Mesendoderm (in vitro differentiated cells): ENCODE measurements at regions not wholly inside any gene's neighbourhood (a gene's known extent, or its start where the extent isn't known, plus 50 kb on each side); places are given as distances from the start of the nearest gene placed in this dataset.

Source experiments
- DNase-seq: peaks from one replicate; pipeline ENCODE4 v3.0.0; 2013
- H2AK5ac ChIP-seq: 2 replicates; pipeline ENCODE4 v1.6.1; 2013; ENCODE audit warnings: low read length, inconsistent platforms
- H2BK120ac ChIP-seq: 2 replicates; pipeline ENCODE4 v1.6.1; 2013; ENCODE audit warnings: low read depth, mild to moderate bottlenecking, low read length, moderate library complexity, mixed read lengths
- H2BK15ac ChIP-seq: replicated peaks from 2 replicates; pipeline ENCODE4 v1.6.1; 2013; ENCODE audit warnings: low read depth, mild to moderate bottlenecking, moderate library complexity
- H2BK5ac ChIP-seq: 2 replicates; pipeline ENCODE4 v1.6.1; 2013; ENCODE audit warnings: low read length, inconsistent platforms
- H3K18ac ChIP-seq: 2 replicates; pipeline ENCODE4 v1.6.1; 2013; ENCODE audit warnings: mild to moderate bottlenecking, low read length, mixed read lengths
- H3K23ac ChIP-seq: one replicate; pipeline ENCODE4 v1.6.1; 2013; ENCODE audit warnings: low read length
- H3K27ac ChIP-seq: 2 replicates; pipeline ENCODE4 v1.5.1; 2013; ENCODE audit warnings: low read depth, mild to moderate bottlenecking, inconsistent platforms, low read length, moderate library complexity
- H3K27me3 ChIP-seq: 2 replicates; pipeline ENCODE4 v1.6.1; 2013; ENCODE audit warnings: low read length, control low read depth, mild to moderate bottlenecking, inconsistent platforms; ENCODE audit not compliant: insufficient read depth, poor library complexity
- H3K36me3 ChIP-seq: 2 replicates; pipeline ENCODE4 v1.6.1; 2013; ENCODE audit warnings: low read length, inconsistent platforms; ENCODE audit not compliant: control insufficient read depth, insufficient read depth
- H3K4ac ChIP-seq: one replicate; pipeline ENCODE4 v1.6.1; 2013; ENCODE audit warnings: low read depth, mild to moderate bottlenecking, low read length, moderate library complexity
- H3K4me1 ChIP-seq: 2 replicates; pipeline ENCODE4 v1.6.1; 2013; ENCODE audit warnings: low read depth, low read length, inconsistent platforms; ENCODE audit not compliant: control insufficient read depth
- H3K4me2 ChIP-seq: 2 replicates; pipeline ENCODE4 v1.6.1; 2013; ENCODE audit warnings: low read length
- H3K4me3 ChIP-seq: 2 replicates; pipeline ENCODE4 v1.5.1; 2013; ENCODE audit warnings: mild to moderate bottlenecking, low read length
- H3K56ac ChIP-seq: one replicate; pipeline ENCODE4 v1.6.1; 2013; ENCODE audit warnings: low read length
- H3K79me1 ChIP-seq: 2 replicates; pipeline ENCODE4 v1.6.1; 2013; ENCODE audit warnings: low read length, inconsistent platforms
- H3K79me2 ChIP-seq: 2 replicates; pipeline ENCODE4 v1.6.1; 2013; ENCODE audit warnings: mild to moderate bottlenecking, low read length; ENCODE audit not compliant: control insufficient read depth, insufficient read depth
- H3K9ac ChIP-seq: 2 replicates; pipeline ENCODE4 v1.6.1; 2013; ENCODE audit warnings: low read length, inconsistent platforms
- H4K5ac ChIP-seq: one replicate; pipeline ENCODE4 v1.6.1; 2013; ENCODE audit warnings: low read length
- H4K8ac ChIP-seq: one replicate; pipeline ENCODE4 v1.6.1; 2013; ENCODE audit warnings: low read depth, mild to moderate bottlenecking, control low read depth, low read length, moderate library complexity
- WGBS: extraction: QIAGEN DNeasy Blood & Tissue Kit; methylation state at CpG from one replicate; pipeline ENCODE4 v1.1.7; 2013; ENCODE audit warnings: low lambda C conversion rate, missing lambda C conversion rate; ENCODE audit not compliant: insufficient coverage; ENCODE audit errors: extremely low coverage; 5-methylcytosine and 5-hydroxymethylcytosine counted together

GRCh38 chr14:97649752-97650151, 852.6 kb downstream of the VRK1 start:
- Histone ChIP-seq H3K4me3 (no peak overlapping the region), H3K79me1 (no peaks in the 10 kb centered on the region), H3K27me3 (no peaks in the 10 kb centered on the region), H3K4me2 (no peak overlapping the region), H3K56ac (no peak overlapping the region), H4K8ac (no peak overlapping the region), H3K18ac (no peak overlapping the region), H2BK5ac (peak overlapping the region; percentile 28), H2BK15ac (no peak overlapping the region), H3K23ac (no peak overlapping the region), H3K36me3 (no peaks in the 10 kb centered on the region), H4K5ac (no peak overlapping the region), H2BK120ac (no peak overlapping the region), H3K27ac (no peak overlapping the region), H2AK5ac (no peak overlapping the region), H3K79me2 (no peaks in the 10 kb centered on the region), H3K9ac (no peak overlapping the region), H3K4ac (no peak overlapping the region), H3K4me1 (peaks cover 1% of the 10 kb centered on the region)
- DNase-seq = no peak
- WGBS = no CpG with 5 or more reads among the region's 5 CpGs

- Histone ChIP-seq H4K8ac (no peak overlapping the region), H3K36me3 (no peaks in the 10 kb centered on the region), H3K27me3 (no peaks in the 10 kb centered on the region), H2AK5ac (no peak overlapping the region), H2BK15ac (peak overlapping the region; percentile 58), H3K23ac (no peak overlapping the region), H3K4me1 (peaks cover 4% of the 10 kb centered on the region), H4K5ac (no peak overlapping the region), H3K18ac (peak overlapping the region; percentile 56), H3K9ac (no peak overlapping the region), H3K79me2 (no peaks in the 10 kb centered on the region), H3K4me3 (no peak overlapping the region), H2BK120ac (no peak overlapping the region), H3K27ac (no peak overlapping the region), H2BK5ac (no peak overlapping the region), H3K79me1 (no peaks in the 10 kb centered on the region), H3K4ac (peak overlapping the region; percentile 50), H3K4me2 (no peak overlapping the region), H3K56ac (no peak overlapping the region)
- WGBS = no CpG with 5 or more reads among the region's 5 CpGs
- peak; percentile 90 for DNase-seq
Observed at GRCh38 chr14:97655169-97655948, 858.2 kb downstream of the VRK1 start.

GRCh38 chr14:97657609-97658008, 860.4 kb downstream of the VRK1 start:
- WGBS = no CpG with 5 or more reads among the region's 2 CpGs

DNA sequence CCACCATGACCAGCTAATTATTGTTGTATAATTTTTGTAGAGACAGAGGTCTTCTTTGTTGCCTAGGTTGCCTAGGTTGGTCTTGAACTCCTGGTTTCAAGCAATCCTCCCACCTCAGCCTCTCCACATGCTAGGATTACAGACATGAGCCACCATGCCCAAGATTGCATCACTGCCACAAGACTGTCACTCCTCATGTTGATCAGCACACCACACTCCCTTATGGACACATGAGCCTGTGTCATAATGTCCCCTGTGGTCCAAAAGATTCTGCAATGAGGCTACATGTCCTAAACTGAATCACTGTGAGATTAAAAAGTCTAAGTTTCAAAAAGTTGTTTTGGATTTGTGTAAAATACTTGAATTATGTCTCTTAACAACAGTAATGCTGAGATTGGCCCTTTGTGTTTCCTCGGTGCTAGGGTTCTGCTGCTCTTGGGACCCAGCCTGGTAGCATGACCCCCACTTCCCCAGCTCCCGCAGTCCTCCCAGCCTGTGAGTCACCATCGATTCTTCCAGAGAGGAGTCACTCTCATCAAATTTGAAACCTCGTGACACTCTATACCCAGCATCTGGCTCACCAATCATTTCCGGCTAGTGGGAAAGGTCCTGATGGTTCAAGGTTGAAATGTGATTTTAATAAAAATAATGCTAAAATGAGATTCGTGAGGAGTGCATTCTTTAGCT, 890.9 kb downstream of the VRK1 start:
- Histone ChIP-seq H3K79me2 (no peaks in the 10 kb centered on the region), H3K36me3 (no peaks in the 10 kb centered on the region), H2AK5ac (no peak overlapping the region), H3K9ac (no peak overlapping the region), H3K27me3 (no peaks in the 10 kb centered on the region), H3K4me1 (no peaks in the 10 kb centered on the region), H3K27ac (no peak overlapping the region), H3K23ac (no peak overlapping the region), H3K4ac (no peak overlapping the region), H4K5ac (no peak overlapping the region), H3K4me3 (no peak overlapping the region), H2BK120ac (no peak overlapping the region), H3K79me1 (no peaks in the 10 kb centered on the region), H3K56ac (no peak overlapping the region), H2BK15ac (no peak overlapping the region), H3K18ac (no peak overlapping the region), H2BK5ac (no peak overlapping the region), H4K8ac (no peak overlapping the region), H3K4me2 (no peak overlapping the region)
- no peak for DNase-seq
- WGBS = no CpG with 5 or more reads among the region's 6 CpGs

More at GRCh38 chr14:97657609-97658008, 860.4 kb downstream of the VRK1 start:
- Histone ChIP-seq H3K18ac (no peak overlapping the region), H4K8ac (no peak overlapping the region), H3K79me2 (no peaks in the 10 kb centered on the region), H3K4me1 (peaks cover 4% of the 10 kb centered on the region), H3K27me3 (no peaks in the 10 kb centered on the region), H3K27ac (no peak overlapping the region), H4K5ac (no peak overlapping the region), H2BK15ac (no peak overlapping the region), H3K9ac (no peak overlapping the region), H3K56ac (no peak overlapping the region), H3K4me2 (no peak overlapping the region), H3K4ac (no peak overlapping the region), H3K4me3 (no peak overlapping the region), H2AK5ac (no peak overlapping the region), H3K36me3 (no peaks in the 10 kb centered on the region), H2BK5ac (no peak overlapping the region), H3K79me1 (no peaks in the 10 kb centered on the region), H2BK120ac (no peak overlapping the region), H3K23ac (no peak overlapping the region)
- DNase-seq = no peak

- Histone ChIP-seq H2AK5ac (no peak overlapping the region), H3K79me1 (no peaks in the 10 kb centered on the region), H2BK120ac (no peak overlapping the region), H3K23ac (no peak overlapping the region), H4K8ac (no peak overlapping the region), H2BK5ac (no peak overlapping the region), H3K18ac (no peak overlapping the region), H3K27me3 (no peaks in the 10 kb centered on the region), H2BK15ac (no peak overlapping the region), H3K79me2 (no peaks in the 10 kb centered on the region), H4K5ac (no peak overlapping the region), H3K4me2 (no peak overlapping the region), H3K4me1 (no peaks in the 10 kb centered on the region), H3K4ac (no peak overlapping the region), H3K56ac (no peak overlapping the region), H3K4me3 (no peak overlapping the region), H3K9ac (no peak overlapping the region), H3K27ac (no peak overlapping the region), H3K36me3 (no peaks in the 10 kb centered on the region)
- no CpG with 5 or more reads among the region's 11 CpGs for WGBS
- no peak for DNase-seq
Observed at GRCh38 chr14:97688631-97689336, 891.6 kb downstream of the VRK1 start.
